Neural crest cell (in vitro differentiated cells): ENCODE measurements at regions not wholly inside any gene's neighbourhood (a gene's known extent, or its start where the extent isn't known, plus 50 kb on each side); places are given as distances from the start of the nearest gene placed in this dataset.

Experiments used
- DNase-seq: peaks from one replicate; pipeline ENCODE4 v3.0.0; 2021; ENCODE audit warnings: low read depth, mixed read lengths, low spot score
- H3K27ac Mint-ChIP-seq: one replicate; pipeline ENCODE4 v1.8.0; 2021; ENCODE audit warnings: mild to moderate bottlenecking, mixed read lengths; ENCODE audit not compliant: unreplicated experiment
- H3K27me3 Mint-ChIP-seq: 2 replicates; pipeline ENCODE4 v1.8.0; 2021; ENCODE audit warnings: low read depth, mild to moderate bottlenecking, mixed read lengths
- H3K36me3 Mint-ChIP-seq: 2 replicates; pipeline ENCODE4 v1.8.0; 2021; ENCODE audit warnings: low read depth, mild to moderate bottlenecking, mixed read lengths
- H3K4me1 Mint-ChIP-seq: 2 replicates; pipeline ENCODE4 v1.8.0; 2021; ENCODE audit warnings: mixed read lengths
- H3K4me3 Mint-ChIP-seq: one replicate; pipeline ENCODE4 v1.8.0; 2021; ENCODE audit warnings: mild to moderate bottlenecking, mixed read lengths
- H3K9me3 Mint-ChIP-seq: 2 replicates; pipeline ENCODE4 v1.8.0; 2021; ENCODE audit warnings: mixed read lengths
- CTCF ChIP-seq: fragments of 200-600 bp; sonication (generic); conservative IDR thresholded peaks from 2 replicates; pipeline ENCODE4 v1.5.0; 2021; ENCODE audit warnings: antibody characterized with exemption, mild to moderate bottlenecking

- TF ChIP-seq CTCF = peak; percentile 40
Observed at GRCh38 chr2:181239201-181239799, 217.9 kb upstream of the ITGA4 start.

GRCh38 chr2:181240844-181241243 is 216.3 kb upstream of the ITGA4 start:
- peaks cover 39% of the 10 kb centered on the region for H3K4me1 Mint-ChIP-seq
- no peaks in the 10 kb centered on the region for H3K27me3 Mint-ChIP-seq
- H3K36me3 Mint-ChIP-seq = no peaks in the 10 kb centered on the region
- peak overlapping the region; percentile 12 for H3K4me3 Mint-ChIP-seq
- H3K9me3 Mint-ChIP-seq = peaks cover 3% of the 10 kb centered on the region
- no peak for DNase-seq
- no peak for TF ChIP-seq CTCF
- H3K27ac Mint-ChIP-seq = peak overlapping the region; percentile 7

More at GRCh38 chr2:181239201-181239799, 217.9 kb upstream of the ITGA4 start:
- H3K4me1 Mint-ChIP-seq = peaks cover 38% of the 10 kb centered on the region
- H3K36me3 Mint-ChIP-seq = no peaks in the 10 kb centered on the region
- no peak for DNase-seq
- H3K9me3 Mint-ChIP-seq = no peaks in the 10 kb centered on the region
- no peak overlapping the region for H3K27ac Mint-ChIP-seq
- no peaks in the 10 kb centered on the region for H3K27me3 Mint-ChIP-seq
- no peak overlapping the region for H3K4me3 Mint-ChIP-seq

- Mint-ChIP-seq H3K4me1 (peaks cover 39% of the 10 kb centered on the region), H3K36me3 (no peaks in the 10 kb centered on the region), H3K27me3 (no peaks in the 10 kb centered on the region), H3K27ac (peak overlapping the region; percentile 87), H3K9me3 (peaks cover 3% of the 10 kb centered on the region), H3K4me3 (no peak overlapping the region)
- no peak for TF ChIP-seq CTCF
- DNase-seq = no peak
Observed at GRCh38 chr2:181241366-181241765, 215.8 kb upstream of the ITGA4 start.

DNA sequence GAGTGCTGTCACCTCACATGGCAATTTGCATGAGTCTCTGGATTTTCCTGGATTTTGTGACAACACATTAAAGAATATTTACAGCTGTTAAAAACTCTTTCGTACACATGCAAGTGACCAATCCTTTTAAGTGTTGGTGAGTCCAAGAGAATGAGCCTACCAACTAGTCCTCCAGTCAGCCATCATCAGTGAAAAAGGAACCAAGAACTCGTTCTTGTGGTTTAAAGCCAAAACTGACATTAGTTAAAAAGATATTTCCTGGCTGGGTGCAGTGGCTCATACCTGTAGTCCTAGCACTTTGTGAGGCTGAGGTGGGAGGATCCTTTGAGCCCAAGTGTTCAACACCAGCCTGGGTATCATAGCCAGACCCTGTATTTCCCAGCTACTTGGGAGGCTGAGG is 215.4 kb upstream of the ITGA4 start:
- no peaks in the 10 kb centered on the region for H3K27me3 Mint-ChIP-seq
- no peak for TF ChIP-seq CTCF
- H3K9me3 Mint-ChIP-seq = peaks cover 3% of the 10 kb centered on the region
- DNase-seq = no peak
- H3K4me1 Mint-ChIP-seq = peaks cover 39% of the 10 kb centered on the region
- H3K36me3 Mint-ChIP-seq = no peaks in the 10 kb centered on the region
- no peak overlapping the region for H3K4me3 Mint-ChIP-seq
- H3K27ac Mint-ChIP-seq = peak overlapping the region; percentile 69

DNA sequence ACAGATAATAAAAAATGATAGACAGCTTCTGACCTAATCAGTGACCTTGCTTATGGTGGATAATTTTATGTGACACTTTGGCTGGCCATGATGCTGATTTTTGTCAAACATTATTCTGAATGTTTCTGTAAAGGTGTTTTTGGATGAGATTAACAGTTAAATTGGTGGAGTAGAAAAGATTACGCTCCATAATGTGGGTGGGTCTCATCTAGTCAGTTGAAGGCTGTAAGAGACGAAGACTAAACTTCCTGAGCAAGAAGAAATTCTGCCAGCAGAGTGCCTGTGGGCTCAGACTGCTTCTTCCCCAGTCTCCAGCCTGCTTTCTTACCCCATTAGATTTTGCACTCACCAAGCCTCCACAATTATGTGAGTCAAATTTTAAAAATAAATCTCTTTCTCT is 214.9 kb upstream of the ITGA4 start:
- peaks cover 39% of the 10 kb centered on the region for H3K4me1 Mint-ChIP-seq
- no peaks in the 10 kb centered on the region for H3K27me3 Mint-ChIP-seq
- H3K4me3 Mint-ChIP-seq = no peak overlapping the region
- no peak for DNase-seq
- H3K9me3 Mint-ChIP-seq = peaks cover 3% of the 10 kb centered on the region
- no peaks in the 10 kb centered on the region for H3K36me3 Mint-ChIP-seq
- no peak overlapping the region for H3K27ac Mint-ChIP-seq
- TF ChIP-seq CTCF = no peak
